ENCODE measurements at regions not wholly inside any gene's neighbourhood (a gene's known extent, or its start where the extent isn't known, plus 50 kb on each side); places are given as distances from the start of the nearest gene placed in this dataset.

DNA sequence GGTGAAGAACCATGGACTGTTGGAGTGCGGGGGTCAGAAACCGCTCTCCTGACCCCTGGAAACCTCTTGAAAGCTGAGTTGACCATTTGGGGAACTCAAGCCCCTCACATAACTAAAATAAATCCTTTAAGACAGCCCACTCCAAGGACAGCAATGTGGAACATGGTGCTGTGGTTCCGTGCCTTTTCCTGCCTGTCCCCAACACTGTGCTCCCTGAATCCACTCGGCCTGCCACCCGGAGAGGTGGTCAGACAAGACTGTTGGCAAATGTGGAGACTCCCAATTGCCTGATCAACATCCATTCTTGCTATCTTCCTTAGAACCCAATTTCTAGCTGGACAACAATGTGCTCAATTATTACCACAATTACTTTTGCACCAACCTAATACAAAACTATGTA lies 286.0 kb downstream of the NPHP4 start:
- TF ChIP-seq, protein P1, sequence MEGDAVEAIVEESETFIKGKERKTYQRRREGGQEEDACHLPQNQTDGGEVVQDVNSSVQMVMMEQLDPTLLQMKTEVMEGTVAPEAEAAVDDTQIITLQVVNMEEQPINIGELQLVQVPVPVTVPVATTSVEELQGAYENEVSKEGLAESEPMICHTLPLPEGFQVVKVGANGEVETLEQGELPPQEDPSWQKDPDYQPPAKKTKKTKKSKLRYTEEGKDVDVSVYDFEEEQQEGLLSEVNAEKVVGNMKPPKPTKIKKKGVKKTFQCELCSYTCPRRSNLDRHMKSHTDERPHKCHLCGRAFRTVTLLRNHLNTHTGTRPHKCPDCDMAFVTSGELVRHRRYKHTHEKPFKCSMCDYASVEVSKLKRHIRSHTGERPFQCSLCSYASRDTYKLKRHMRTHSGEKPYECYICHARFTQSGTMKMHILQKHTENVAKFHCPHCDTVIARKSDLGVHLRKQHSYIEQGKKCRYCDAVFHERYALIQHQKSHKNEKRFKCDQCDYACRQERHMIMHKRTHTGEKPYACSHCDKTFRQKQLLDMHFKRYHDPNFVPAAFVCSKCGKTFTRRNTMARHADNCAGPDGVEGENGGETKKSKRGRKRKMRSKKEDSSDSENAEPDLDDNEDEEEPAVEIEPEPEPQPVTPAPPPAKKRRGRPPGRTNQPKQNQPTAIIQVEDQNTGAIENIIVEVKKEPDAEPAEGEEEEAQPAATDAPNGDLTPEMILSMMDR (IDR thresholded peaks at IDR 0.05), result no peak
- no peak for TF ChIP-seq POLR2A (IDR thresholded peaks at IDR 0.05)

Measured in body of pancreas (tissue), 4 donors.